ENCODE measurements at regions not wholly inside any gene's neighbourhood (a gene's known extent, or its start where the extent isn't known, plus 50 kb on each side); places are given as distances from the start of the nearest gene placed in this dataset.
"Not testable (repeated sequence)": the region's sequence is repeated elsewhere in the genome, so short reads cannot be mapped to it uniquely, and the experiment has no call there.

- in situ Hi-C loops (cut with MboI); H3K4me2 ChIP-seq (ENCODE audit: insufficient read depth, low read length); BruUV-seq (replicated peaks); FAIRE-seq; H3K9me1 ChIP-seq (ENCODE audit: control insufficient read depth, insufficient read depth, low read length); POLR2A ChIA-PET; H3K27me3 ChIP-seq (ENCODE audit: control insufficient read depth in 2 of 2, insufficient read depth in 2 of 2, low read length in 2 of 2); H3K79me2 ChIP-seq (ENCODE audit: control insufficient read depth, insufficient read depth, low read length); H3K9me3 ChIP-seq (replicated peaks; ENCODE audit: control insufficient read depth, insufficient read depth, low read depth, low read length); DNase-seq (ENCODE audit: extremely low read depth in 1 of 4, low spot score in 3 of 4); intact Hi-C loops (cut with micrococcal nuclease); H3K4me3 ChIP-seq; H3K36me3 ChIP-seq (ENCODE audit: control insufficient read depth, insufficient read depth, low read length); H3K9ac ChIP-seq (ENCODE audit: insufficient read depth in 1 of 2, low read depth in 2 of 2, low read length in 2 of 2); CTCF ChIA-PET (ENCODE audit: low intra/inter-chr PET ratio); H2AFZ ChIP-seq (ENCODE audit: low read depth, low read length); H3K4me1 ChIP-seq (replicated peaks in 1 of 2; ENCODE audit: control insufficient read depth in 2 of 2, insufficient read depth in 2 of 2, low read length in 2 of 2); H3K27ac ChIP-seq (ENCODE audit: extremely low read depth, low read depth, low read length); H4K20me1 ChIP-seq (replicated peaks; ENCODE audit: control insufficient read depth, insufficient read depth, low read length); ATAC-seq: not testable (repeated sequence)
- 0% methylated on average over 4 of the region's 4 CpGs for WGBS (ENCODE audit: insufficient coverage, low coverage, missing lambda C conversion rate)
Measured at GRCh38 chrX:5666689-5667088, 562.0 kb downstream of the NLGN4X start.

- DNase-seq (ENCODE audit: extremely low read depth in 1 of 4, low spot score in 3 of 4) (no peak), ATAC-seq (no peak), FAIRE-seq (no peak)
- Histone ChIP-seq H3K9me1 (ENCODE audit: control insufficient read depth, insufficient read depth, low read length) (no peaks in the 10 kb centered on the region), H3K9ac (ENCODE audit: insufficient read depth in 1 of 2, low read depth in 2 of 2, low read length in 2 of 2) (no peak overlapping the region), H3K4me2 (ENCODE audit: insufficient read depth, low read length) (no peak overlapping the region), H3K79me2 (ENCODE audit: control insufficient read depth, insufficient read depth, low read length) (no peaks in the 10 kb centered on the region), H3K4me1 (replicated peaks in 1 of 2; ENCODE audit: control insufficient read depth in 2 of 2, insufficient read depth in 2 of 2, low read length in 2 of 2) (no peaks in the 10 kb centered on the region), H3K9me3 (replicated peaks; ENCODE audit: control insufficient read depth, insufficient read depth, low read depth, low read length) (no peaks in the 10 kb centered on the region), H3K27ac (ENCODE audit: extremely low read depth, low read depth, low read length) (no peak overlapping the region), H4K20me1 (replicated peaks; ENCODE audit: control insufficient read depth, insufficient read depth, low read length) (no peaks in the 10 kb centered on the region), H3K27me3 (ENCODE audit: control insufficient read depth in 2 of 2, insufficient read depth in 2 of 2, low read length in 2 of 2) (no peaks in the 10 kb centered on the region), H2AFZ (ENCODE audit: low read depth, low read length) (no peak overlapping the region), H3K4me3 (no peak overlapping the region), H3K36me3 (ENCODE audit: control insufficient read depth, insufficient read depth, low read length) (no peaks in the 10 kb centered on the region)
- BruUV-seq (replicated peaks) = no TSS peak
- intact Hi-C loops (cut with micrococcal nuclease) (no loop called here), in situ Hi-C loops (cut with MboI) (no loop called here)
- CTCF ChIA-PET (ENCODE audit: low intra/inter-chr PET ratio) = no interaction called here
- POLR2A ChIA-PET = no interaction called here
- TF ChIP-seq CREB3L1 (IDR thresholded peaks at IDR 0.05; ENCODE audit: borderline replicate concordance, low read depth) (no peak), TEAD2 (tag; IDR thresholded peaks at IDR 0.05) (no peak), IRF2 (CRISPR knock-in tag; IDR thresholded peaks at IDR 0.05) (no peak), MBD1 (CRISPR knock-in tag; IDR thresholded peaks at IDR 0.05) (no peak), TBL1XR1 (IDR thresholded peaks at IDR 0.05; ENCODE audit: low read length in 2 of 2) (no peak)
Measured at GRCh38 chrX:5656544-5656943, 572.1 kb downstream of the NLGN4X start.
